ENCODE measurements at regions not wholly inside any gene's neighbourhood (a gene's known extent, or its start where the extent isn't known, plus 50 kb on each side); places are given as distances from the start of the nearest gene placed in this dataset.
"Not testable (repeated sequence)": the region's sequence is repeated elsewhere in the genome, so short reads cannot be mapped to it uniquely, and the experiment has no call there.

DNA sequence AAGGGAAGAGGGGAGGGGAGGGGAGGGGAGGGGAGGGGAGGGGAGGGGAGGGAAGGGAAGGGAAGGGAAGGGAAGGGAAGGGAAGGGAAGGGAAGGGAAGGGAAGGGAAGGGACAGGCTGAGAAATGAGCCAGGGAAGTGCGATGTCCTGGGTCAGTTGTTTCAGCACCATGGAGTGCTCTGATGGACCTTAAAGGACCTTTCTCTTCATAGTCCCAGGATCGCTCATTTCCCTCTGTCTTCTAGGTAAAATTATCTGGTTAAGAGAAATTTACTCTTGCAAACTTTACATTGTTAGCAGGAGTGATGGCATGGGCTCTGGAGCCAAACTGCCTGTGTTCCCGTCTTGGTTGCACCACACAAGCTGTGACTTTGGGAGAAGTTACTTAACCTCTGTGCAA lies 357.8 kb downstream of the MATN1 start:
- H3K4me3 ChIP-seq (ENCODE audit: low read depth, low read length): no peak overlapping the region
- in situ Hi-C loops (cut with HindIII; ENCODE audit: low sequenced_read_pairs): no loop called here

DNA sequence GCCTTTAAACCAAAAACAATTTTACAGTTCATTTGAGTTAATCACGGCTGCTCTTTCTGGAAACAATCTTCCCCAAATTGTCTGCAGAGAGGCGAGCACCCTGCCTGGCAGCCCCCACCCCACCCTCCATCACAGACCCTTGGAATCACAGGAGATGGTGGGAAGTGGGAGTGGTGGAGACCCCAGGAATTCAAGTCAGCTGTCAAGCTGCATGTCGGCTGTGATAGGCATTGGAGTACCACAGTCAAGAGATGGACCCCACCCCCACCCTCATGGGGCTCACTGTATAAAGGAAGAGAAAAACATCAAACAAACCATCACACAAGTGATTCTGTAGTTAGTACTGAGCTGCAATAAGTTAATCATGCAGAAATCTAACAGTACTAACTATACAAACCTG lies 360.4 kb downstream of the MATN1 start:
- H3K4me3 ChIP-seq (ENCODE audit: low read depth, low read length): no peak overlapping the region
- TF ChIP-seq, protein P1, sequence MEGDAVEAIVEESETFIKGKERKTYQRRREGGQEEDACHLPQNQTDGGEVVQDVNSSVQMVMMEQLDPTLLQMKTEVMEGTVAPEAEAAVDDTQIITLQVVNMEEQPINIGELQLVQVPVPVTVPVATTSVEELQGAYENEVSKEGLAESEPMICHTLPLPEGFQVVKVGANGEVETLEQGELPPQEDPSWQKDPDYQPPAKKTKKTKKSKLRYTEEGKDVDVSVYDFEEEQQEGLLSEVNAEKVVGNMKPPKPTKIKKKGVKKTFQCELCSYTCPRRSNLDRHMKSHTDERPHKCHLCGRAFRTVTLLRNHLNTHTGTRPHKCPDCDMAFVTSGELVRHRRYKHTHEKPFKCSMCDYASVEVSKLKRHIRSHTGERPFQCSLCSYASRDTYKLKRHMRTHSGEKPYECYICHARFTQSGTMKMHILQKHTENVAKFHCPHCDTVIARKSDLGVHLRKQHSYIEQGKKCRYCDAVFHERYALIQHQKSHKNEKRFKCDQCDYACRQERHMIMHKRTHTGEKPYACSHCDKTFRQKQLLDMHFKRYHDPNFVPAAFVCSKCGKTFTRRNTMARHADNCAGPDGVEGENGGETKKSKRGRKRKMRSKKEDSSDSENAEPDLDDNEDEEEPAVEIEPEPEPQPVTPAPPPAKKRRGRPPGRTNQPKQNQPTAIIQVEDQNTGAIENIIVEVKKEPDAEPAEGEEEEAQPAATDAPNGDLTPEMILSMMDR (IDR thresholded peaks at IDR 0.05; ENCODE audit: low read depth, low read length, missing control alignments): no peak
- DNase-seq (ENCODE audit: low read depth): no peak
- in situ Hi-C loops (cut with HindIII; ENCODE audit: low sequenced_read_pairs): no loop called here

More for the DNA sequence above, 357.8 kb downstream of the MATN1 start:
- TF ChIP-seq, protein P1 (IDR thresholded peaks at IDR 0.05; ENCODE audit: low read depth, low read length, missing control alignments): no peak
- no peak for DNase-seq (ENCODE audit: low read depth)

DNA sequence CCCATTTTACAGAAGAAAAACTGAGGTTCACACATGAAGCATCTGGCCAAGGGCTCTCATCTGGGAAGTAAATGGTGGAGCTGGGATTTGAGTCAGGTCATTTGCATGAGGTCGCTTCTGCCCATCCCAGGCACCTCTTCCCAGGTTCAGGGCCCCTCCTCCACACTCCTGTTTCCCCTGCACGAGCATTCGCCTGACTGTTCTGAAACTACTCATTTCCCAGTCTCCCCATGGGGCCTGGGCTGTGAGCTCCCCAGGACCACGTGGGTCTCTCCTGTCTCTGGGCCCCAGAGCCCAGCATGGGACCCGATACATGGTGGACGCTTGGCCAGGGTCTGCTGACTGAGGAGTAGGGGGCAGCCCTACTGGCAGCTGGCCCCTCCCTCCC lies 360.8 kb downstream of the MATN1 start:
- H3K4me3 ChIP-seq (ENCODE audit: low read depth, low read length): no peak overlapping the region
- TF ChIP-seq, protein P1 (IDR thresholded peaks at IDR 0.05; ENCODE audit: low read depth, low read length, missing control alignments): no peak
- no peak for DNase-seq (ENCODE audit: low read depth)
- in situ Hi-C loops (cut with HindIII; ENCODE audit: low sequenced_read_pairs): no loop called here

DNA sequence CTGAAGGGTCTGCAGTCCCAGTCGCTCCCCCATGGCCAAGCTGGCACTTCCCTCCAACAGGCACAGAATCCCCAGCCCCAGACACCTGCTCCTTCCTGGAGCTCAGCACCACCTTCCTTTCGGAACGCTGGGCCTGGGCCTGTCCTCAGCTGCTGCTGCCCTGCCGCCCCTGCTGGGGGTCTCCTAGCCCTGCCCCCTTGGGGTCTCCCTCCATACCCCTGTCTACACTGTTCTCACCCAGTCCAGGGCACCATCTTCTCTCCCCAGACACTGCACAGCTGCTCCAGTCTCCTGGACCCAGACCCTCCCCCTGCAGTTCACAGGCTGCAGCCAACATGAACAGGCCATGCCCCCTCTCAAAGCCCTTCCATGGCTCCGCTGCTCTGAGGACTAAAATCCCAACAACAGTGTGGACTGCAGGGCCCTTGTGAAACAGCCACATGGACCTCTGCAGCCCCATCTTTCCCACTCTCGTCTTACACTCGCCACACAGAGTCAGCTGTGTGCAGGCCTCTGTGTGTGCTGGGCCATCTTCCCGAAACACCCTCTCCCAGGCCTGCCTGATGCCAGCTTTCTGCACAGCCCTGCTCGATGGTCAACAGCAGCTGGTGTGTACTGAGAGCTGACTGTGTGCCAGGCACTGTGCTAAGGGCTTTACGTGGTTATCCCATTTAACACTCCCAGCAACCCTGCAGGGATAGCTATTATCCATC lies 361.3 kb downstream of the MATN1 start:
- H3K4me3 ChIP-seq (ENCODE audit: low read depth, low read length); in situ Hi-C loops (cut with HindIII; ENCODE audit: low sequenced_read_pairs): not testable (repeated sequence)

DNA sequence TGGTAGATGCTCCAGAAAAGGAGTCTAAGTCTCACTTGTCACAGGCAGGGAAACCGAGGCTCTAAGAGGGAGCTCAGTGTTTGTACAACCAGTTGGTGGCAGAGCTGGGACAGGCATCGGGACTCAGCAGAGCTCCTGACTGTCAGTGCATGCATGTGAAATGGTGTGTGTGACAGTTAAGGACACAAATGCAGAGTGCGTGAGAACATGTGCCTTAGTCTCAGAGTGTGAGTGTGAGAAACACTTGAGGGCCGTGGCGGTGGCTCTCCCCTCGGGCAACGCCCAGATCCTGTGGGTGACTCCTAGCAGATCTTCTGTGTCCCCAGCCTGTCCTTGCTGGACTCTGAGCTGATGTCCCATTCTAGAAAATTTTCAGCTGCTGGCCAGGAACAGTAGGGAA lies 362.6 kb downstream of the MATN1 start:
- H3K4me3 ChIP-seq (ENCODE audit: low read depth, low read length): no peak overlapping the region
- DNase-seq (ENCODE audit: low read depth): no peak
- in situ Hi-C loops (cut with HindIII; ENCODE audit: low sequenced_read_pairs): no loop called here
- TF ChIP-seq, protein P1 (IDR thresholded peaks at IDR 0.05; ENCODE audit: low read depth, low read length, missing control alignments): no peak

More for the DNA sequence above, 361.3 kb downstream of the MATN1 start:
- DNase-seq (ENCODE audit: low read depth): not testable (repeated sequence)

DNA sequence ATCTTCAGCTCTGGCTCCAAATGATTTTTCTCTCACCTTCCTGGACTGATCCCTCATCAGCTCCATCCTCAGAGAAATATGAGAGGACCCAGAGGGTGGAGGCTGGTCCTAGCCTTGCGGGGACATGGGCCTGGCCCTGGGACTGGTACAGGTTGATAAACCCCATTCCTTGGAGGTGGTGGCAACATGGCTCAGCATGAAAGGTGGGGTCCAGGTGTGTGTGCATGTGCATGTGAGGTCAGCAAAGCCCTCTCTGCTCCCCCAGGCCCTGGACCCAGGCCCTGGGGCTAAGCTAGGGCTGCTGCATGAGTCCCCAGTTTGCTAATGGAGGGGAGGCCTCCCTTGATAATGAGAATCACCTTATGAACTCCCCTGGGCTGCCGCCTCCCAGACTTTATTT lies 363.1 kb downstream of the MATN1 start:
- TF ChIP-seq, protein P1 (IDR thresholded peaks at IDR 0.05; ENCODE audit: low read depth, low read length, missing control alignments): no peak
- no peak for DNase-seq (ENCODE audit: low read depth)
- in situ Hi-C loops (cut with HindIII; ENCODE audit: low sequenced_read_pairs): no loop called here
- H3K4me3 ChIP-seq (ENCODE audit: low read depth, low read length): no peak overlapping the region

DNA sequence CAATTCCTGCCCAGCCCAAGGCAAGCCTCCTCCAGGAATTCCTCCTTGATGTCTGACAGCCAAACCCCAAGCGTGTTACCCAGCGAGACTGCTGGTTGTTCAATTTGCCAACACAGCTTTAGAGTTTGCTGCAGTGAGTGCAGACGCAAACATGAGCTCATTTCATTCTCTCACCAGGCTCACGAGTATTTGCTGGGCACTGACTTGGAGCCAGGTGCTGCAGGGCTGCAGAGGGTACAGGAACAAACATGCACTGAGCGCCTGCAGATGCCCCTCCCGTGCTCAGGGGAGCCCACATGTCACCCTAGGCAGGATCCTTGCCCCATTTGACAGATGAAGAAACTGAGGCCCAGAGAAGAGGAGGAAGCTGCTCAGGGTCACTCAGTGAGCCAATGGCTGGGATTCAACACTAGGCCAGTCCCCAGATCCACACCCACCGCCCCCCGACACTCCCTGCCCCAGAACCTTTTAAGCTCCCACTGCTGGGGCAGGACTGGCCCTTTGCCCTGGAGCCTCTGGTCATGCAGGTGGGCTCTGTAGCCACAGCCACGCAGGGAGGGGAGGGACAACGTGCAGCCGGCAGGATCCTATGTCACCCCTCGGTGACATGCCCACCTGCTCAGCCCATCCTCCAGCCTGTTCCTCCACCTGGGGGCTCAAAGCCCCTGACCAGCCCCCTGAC lies 363.7 kb downstream of the MATN1 start:
- in situ Hi-C loops (cut with HindIII; ENCODE audit: low sequenced_read_pairs): no loop called here
- no peak overlapping the region for H3K4me3 ChIP-seq (ENCODE audit: low read depth, low read length)
- DNase-seq (ENCODE audit: low read depth): no peak
- TF ChIP-seq, protein P1 (IDR thresholded peaks at IDR 0.05; ENCODE audit: low read depth, low read length, missing control alignments): no peak
